ENCODE measurements at regions not wholly inside any gene's neighbourhood (a gene's known extent, or its start where the extent isn't known, plus 50 kb on each side); places are given as distances from the start of the nearest gene placed in this dataset.

- no peak for DNase-seq
These were observed 52.5 kb upstream of the CLDN10 start for GRCh38 chr13:95499811-95500712.

- DNase-seq, result no peak
These were observed 50.3 kb upstream of the CLDN10 start for GRCh38 chr13:95502216-95502615.
